ENCODE measurements at regions not wholly inside any gene's neighbourhood (a gene's known extent, or its start where the extent isn't known, plus 50 kb on each side); places are given as distances from the start of the nearest gene placed in this dataset.

- no peak overlapping the region for H3K27ac ChIP-seq
- H3K27me3 ChIP-seq, result no peaks in the 10 kb centered on the region
- H3K36me3 ChIP-seq, result no peaks in the 10 kb centered on the region
- DNase-seq (ENCODE audit: low spot score in 2 of 2), result no peak
- TF ChIP-seq CTCF (IDR thresholded peaks at IDR 0.05) (no peak), POLR2A (IDR thresholded peaks at IDR 0.05) (no peak), EP300 (IDR thresholded peaks at IDR 0.05) (no peak)
- H3K4me3 ChIP-seq, result no peak overlapping the region
- no peaks in the 10 kb centered on the region for H3K9me3 ChIP-seq
- H3K4me1 ChIP-seq, result no peaks in the 10 kb centered on the region
- 83 to 88% methylated on average over 4 of the region's 4 CpGs for WGBS, 2 donors
Observed at GRCh38 chr4:138798404-138798803, 217.2 kb upstream of the NOCT start.

GRCh38 chr4:138797646-138798045 lies 217.9 kb upstream of the NOCT start:
- Histone ChIP-seq H3K4me3 (no peak overlapping the region), H3K27me3 (no peaks in the 10 kb centered on the region), H3K9me3 (no peaks in the 10 kb centered on the region), H3K36me3 (no peaks in the 10 kb centered on the region), H3K27ac (no peak overlapping the region), H3K4me1 (no peaks in the 10 kb centered on the region)
- no peak for TF ChIP-seq POLR2A (IDR thresholded peaks at IDR 0.05)
- TF ChIP-seq CTCF (IDR thresholded peaks at IDR 0.05), result no peak
- TF ChIP-seq EP300 (IDR thresholded peaks at IDR 0.05), result no peak
- DNase-seq (ENCODE audit: low spot score in 2 of 2), result no peak
- whole genome bisulfite sequencing, 2 donors, result 76 to 86% methylated on average over 2 of the region's 2 CpGs

GRCh38 chr4:138796761-138797160 lies 218.8 kb upstream of the NOCT start:
- no peak for TF ChIP-seq EP300 (IDR thresholded peaks at IDR 0.05)
- no peak for TF ChIP-seq CTCF (IDR thresholded peaks at IDR 0.05)
- no peak for TF ChIP-seq POLR2A (IDR thresholded peaks at IDR 0.05)
- WGBS, 2 donors, result 90 to 91% methylated on average over 11 of the region's 11 CpGs

GRCh38 chr4:138790706-138791340 lies 224.8 kb upstream of the NOCT start:
- Histone ChIP-seq H3K27me3 (no peaks in the 10 kb centered on the region), H3K27ac (no peak overlapping the region), H3K4me3 (no peak overlapping the region), H3K4me1 (no peaks in the 10 kb centered on the region), H3K9me3 (no peaks in the 10 kb centered on the region), H3K36me3 (no peaks in the 10 kb centered on the region)
- no peak for DNase-seq (ENCODE audit: low spot score in 2 of 2)
- TF ChIP-seq EP300 (IDR thresholded peaks at IDR 0.05), result no peak
- TF ChIP-seq POLR2A (IDR thresholded peaks at IDR 0.05), result no peak
- TF ChIP-seq CTCF (IDR thresholded peaks at IDR 0.05), result no peak
- 86 to 89% methylated on average over 3 of the region's 3 CpGs for WGBS, 2 donors

More at GRCh38 chr4:138796761-138797160, 218.8 kb upstream of the NOCT start:
- no peak for DNase-seq (ENCODE audit: low spot score in 2 of 2)
- H3K4me3 ChIP-seq, result no peak overlapping the region
- no peaks in the 10 kb centered on the region for H3K4me1 ChIP-seq
- no peak overlapping the region for H3K27ac ChIP-seq
- H3K9me3 ChIP-seq, result no peaks in the 10 kb centered on the region
- H3K36me3 ChIP-seq, result no peaks in the 10 kb centered on the region
- no peaks in the 10 kb centered on the region for H3K27me3 ChIP-seq

- H3K36me3 ChIP-seq, result no peaks in the 10 kb centered on the region
- H3K27ac ChIP-seq, result no peak overlapping the region
- H3K27me3 ChIP-seq, result no peaks in the 10 kb centered on the region
- 66 to 68% methylated on average over 5 of the region's 5 CpGs for whole genome bisulfite sequencing, 2 donors
- H3K9me3 ChIP-seq, result no peaks in the 10 kb centered on the region
- H3K4me1 ChIP-seq, result no peaks in the 10 kb centered on the region
- no peak for DNase-seq (ENCODE audit: low spot score in 2 of 2)
- TF ChIP-seq EP300 (IDR thresholded peaks at IDR 0.05) (no peak), POLR2A (IDR thresholded peaks at IDR 0.05) (no peak), CTCF (IDR thresholded peaks at IDR 0.05) (no peak)
- H3K4me3 ChIP-seq, result no peak overlapping the region
Observed at GRCh38 chr4:138789796-138790195, 225.8 kb upstream of the NOCT start.
